ENCODE measurements at regions not wholly inside any gene's neighbourhood (a gene's known extent, or its start where the extent isn't known, plus 50 kb on each side); places are given as distances from the start of the nearest gene placed in this dataset.
A peak's percentile ranks its signal among the peaks of the same experiment; 100 is the strongest.

DNA sequence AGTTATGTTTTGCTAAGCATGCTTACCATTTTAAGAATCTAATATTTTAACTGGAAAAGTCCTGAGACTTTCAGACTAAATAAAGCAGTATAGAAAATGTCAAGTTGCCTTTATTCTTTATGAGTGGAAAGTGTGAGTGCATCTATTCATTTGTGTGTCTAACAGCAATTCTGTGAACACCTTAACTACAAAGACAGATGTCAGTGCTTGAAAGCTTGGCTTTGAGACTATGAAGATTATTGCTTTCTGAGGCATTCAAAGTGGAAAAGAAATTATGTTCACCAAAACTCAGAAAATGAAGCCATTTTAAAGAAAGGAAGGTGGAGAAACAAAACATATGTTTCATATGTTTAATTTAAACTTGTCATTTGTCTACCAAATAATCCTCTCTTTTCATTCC, 294.5 kb upstream of the SEMA3C start:
- ATAC-seq = no peak

DNA sequence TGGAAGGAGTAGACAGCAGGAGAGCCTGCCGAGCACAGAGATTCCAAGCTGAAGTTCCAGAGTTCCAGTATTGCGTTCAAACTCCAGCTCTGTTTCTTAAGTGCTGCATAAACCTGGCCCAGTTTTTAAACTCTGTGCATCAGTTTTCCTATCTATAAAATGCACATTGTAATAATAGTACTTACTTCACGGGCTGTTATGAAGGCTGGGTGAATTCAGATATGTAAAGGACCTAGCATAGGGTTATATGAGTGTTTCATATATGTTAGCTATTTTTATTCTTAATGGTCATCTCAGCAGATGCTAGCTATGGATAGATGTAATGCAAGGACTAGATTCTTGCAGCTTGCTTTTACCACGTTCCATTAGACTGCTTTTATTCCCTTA, 293.1 kb upstream of the SEMA3C start:
- ATAC-seq = no peak

DNA sequence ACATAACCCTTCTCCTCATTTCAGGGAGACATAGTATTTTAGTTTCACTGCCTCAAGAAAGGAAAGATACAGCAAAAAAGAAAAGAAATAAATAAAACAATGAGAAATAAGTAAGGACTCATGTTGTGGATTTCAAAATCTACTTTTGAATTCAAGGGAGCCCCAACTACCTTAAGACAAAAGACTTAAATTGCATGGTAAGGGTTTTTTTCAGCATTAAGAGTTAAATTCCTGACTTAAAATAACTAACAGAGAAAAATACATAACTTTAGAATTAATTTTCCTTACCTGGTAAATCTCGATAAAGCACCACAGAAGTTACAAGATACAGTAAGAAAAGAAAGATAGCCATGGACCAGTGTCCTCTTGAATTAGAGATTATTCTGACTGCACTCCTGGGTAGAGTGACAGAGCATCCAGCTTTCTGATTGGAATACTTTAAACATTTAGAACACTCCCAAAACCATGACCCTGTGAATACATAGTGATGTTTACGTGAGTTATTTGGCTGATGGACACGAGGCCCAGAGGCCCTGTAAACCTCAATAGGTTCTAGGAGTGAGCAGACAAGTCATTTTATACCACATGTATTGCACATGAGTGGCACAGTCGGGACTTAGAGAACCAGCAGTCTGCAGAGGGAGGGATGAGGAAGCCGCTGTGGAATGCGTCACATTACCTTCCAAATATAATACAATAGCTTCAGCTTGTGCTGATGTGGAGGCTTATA, 292.5 kb upstream of the SEMA3C start:
- no peak for ATAC-seq

DNA sequence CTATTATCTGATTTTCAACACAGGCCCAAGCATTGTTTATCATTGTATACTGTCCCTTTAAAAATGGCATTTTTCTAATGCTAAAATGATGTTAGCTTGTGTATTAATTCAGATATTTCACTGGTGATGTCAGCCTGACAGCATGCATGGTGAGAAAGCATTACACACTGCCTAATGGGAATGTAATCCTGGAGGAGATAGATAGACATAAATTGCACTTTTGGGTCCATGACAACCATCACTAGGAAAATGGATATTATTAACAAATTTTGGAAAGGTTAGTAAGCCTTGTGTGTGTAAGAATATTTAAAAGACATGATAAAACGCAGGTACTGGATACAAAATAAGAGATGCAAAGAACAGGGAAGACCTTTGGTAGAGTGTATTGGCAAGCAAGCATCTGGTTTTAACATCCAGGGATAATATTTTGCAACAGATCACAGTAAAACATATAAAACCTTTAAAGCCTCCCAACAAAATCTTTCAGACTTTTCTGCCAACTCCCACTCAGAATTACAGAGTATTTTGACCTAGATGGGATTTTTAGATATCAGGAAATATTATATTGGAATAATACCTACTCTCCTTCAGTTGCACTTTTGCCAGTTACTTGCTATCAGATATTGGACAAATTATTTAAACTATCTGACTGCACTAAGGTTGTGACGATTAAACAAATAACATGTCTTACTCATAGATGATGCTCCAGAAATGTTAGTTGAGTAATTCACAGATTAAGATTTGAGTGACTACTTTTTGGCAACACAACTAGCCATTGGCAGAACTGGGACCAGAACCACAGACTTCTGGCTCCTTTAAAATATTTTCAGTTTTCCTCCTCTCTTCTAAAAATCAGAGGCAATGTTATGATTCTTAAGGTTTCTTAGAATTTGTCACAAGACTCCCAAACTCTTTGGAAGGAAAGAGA, 291.6 kb upstream of the SEMA3C start:
- ATAC-seq = no peak

DNA sequence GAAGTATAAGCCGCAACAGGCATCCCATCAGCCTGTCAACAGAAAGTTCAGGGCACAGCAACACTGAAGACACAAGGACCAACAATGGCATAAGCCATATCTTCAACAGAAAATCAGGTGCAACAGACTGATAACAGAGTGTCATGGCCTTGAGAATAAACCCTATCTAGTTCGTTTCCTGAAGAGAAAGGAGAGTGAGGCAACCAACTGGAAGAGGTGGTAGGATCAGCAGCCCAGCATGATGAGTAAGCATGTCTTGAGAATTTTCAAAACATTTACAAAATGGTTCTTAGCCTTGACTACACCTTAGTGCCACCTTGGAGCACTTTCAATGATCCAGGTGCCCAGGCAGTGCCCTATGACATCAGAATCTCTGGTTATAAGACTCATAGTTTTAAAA, 290.2 kb upstream of the SEMA3C start:
- ATAC-seq = no peak

DNA sequence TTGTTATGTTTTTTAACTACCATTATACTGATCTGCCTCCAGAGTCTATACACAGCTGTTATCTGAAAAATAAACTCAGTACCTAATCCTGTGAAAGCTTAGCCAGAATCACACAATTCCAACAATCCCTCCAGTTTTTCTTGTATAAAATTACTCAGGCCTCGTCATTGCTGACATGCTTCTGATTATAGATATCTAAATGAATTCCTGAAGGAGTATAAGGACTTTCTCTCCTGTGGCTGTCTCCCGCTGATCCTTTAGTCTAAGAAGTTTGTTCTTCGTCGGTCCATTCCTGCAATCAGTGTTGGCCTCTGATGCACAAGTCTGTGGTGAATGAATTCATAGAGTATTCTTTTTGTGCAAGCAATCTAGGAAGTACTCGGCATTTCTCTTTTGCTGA, 288.9 kb upstream of the SEMA3C start:
- ATAC-seq = no peak

DNA sequence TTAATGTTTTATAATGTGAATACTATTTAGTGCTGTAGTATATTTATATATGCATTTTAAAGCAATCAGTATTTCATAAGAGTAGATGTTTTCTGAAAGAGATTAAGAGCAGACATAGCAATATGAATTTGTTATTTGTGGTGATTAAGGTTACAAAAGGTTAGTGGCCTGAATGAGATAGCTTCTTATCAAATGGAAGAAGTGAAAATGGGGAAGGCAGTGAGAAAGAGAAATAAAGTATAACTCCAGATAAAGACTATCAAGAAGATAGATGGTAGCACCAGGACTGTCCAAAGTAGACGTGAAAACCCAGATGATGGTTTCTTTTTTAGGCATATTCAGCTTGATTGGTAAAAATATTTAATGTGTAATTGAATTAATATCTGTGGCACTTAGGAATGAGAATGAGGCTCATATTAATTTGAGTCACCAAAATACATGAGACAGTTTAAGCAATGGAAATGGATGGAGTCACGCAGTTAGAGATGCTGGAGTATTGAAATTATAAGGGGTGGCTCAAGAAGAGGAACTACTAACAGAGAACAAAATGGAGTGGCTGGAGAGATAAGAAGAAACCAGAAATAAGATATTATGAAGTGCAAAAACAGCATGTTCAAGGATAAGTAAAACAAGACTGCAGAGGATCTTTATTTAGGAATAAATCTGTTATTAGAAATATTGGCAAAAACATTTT, 288.0 kb upstream of the SEMA3C start:
- no peak for ATAC-seq

DNA sequence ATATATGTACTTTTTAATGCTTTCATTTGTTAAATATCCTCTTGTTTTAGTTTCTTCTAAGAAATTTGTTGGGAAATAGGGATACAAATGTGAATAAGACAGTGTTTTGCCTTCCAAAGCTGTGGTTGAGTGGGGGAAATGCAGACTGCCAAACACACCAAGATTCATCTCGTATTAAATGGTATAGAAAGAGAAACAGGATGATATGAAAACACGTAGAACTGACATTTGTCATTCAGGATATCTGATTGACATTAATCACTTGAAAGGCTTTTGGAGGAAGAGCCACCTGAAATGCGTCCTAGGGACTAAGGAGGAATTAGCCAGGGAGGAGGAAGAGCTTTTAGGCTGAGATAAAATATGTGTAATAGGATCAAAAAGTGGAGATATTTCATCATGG, 287.4 kb upstream of the SEMA3C start:
- ATAC-seq = no peak

DNA sequence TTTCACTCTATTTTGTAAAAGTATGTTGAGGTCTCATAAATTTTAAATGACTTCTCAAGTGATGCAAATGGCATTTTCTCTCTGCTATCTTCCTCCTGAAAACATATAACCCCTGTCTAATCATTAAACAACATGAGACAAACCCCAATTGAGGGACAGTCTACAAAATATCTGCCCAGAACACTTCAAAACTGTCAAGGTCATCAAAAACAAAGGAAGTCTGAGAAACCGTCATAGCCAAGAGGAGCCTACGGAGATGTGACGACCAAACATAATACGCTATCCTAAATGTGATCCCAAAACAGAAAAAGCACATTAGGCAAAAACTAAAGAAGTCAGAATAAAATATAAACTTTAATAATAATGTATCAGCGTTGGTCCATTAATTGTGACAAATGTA, 282.3 kb upstream of the SEMA3C start:
- ATAC-seq = no peak

DNA sequence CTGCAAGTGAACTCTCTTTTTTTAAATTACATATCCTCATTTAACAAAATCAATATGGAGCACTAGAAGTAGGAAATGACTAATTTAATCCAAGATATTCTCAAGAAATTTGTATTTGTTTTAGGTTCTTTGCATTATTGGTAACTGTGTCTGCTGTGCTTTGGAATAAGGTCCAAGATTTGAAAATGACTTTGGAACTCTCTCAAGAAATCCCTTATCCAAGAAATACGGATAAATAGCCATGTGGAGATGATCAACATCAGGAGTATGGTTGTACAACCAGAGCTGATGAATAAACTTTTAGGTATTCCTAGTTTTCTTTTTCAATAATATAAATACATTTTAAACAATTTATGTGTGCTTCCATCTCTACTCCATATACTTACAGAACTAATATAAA, 279.9 kb upstream of the SEMA3C start:
- no peak for ATAC-seq

DNA sequence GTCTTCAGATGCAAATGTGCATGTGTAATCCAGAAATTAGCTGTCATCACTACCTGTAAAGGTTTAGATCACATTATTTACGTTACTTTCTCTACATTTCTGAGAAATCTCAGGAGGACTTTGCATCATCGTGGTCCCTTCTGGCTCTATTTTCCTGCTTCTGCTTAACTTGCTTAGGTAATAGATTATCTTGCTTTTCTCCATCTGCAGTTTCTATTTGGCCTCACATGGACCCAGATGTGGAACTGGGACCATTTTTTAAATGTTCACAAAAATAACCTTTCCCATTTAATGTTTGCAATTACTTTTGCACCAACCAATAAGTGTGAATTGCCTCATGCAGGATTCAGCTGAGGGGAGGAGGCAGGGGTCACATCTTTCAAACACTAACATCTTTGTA, 278.4 kb upstream of the SEMA3C start:
- no peak for ATAC-seq

DNA sequence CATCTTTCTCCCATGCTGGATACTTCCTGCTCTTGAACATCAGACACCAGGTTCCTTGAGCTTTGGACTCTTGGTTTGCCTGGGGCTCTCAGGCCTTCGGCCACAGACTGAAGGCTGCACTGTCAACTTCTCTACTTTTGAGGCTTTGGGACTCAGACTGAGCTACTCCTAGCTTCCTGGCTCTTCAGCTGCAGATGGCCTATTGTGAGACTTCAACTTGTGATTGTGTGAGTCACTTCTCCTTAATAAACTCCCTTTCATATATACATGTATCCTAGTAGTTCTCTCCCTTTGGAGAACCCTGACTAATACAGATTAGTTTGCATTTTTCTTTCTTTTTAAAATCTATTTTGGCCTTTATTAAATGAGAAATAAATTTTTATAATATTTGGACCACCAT, 276.2 kb upstream of the SEMA3C start:
- ATAC-seq = no peak

DNA sequence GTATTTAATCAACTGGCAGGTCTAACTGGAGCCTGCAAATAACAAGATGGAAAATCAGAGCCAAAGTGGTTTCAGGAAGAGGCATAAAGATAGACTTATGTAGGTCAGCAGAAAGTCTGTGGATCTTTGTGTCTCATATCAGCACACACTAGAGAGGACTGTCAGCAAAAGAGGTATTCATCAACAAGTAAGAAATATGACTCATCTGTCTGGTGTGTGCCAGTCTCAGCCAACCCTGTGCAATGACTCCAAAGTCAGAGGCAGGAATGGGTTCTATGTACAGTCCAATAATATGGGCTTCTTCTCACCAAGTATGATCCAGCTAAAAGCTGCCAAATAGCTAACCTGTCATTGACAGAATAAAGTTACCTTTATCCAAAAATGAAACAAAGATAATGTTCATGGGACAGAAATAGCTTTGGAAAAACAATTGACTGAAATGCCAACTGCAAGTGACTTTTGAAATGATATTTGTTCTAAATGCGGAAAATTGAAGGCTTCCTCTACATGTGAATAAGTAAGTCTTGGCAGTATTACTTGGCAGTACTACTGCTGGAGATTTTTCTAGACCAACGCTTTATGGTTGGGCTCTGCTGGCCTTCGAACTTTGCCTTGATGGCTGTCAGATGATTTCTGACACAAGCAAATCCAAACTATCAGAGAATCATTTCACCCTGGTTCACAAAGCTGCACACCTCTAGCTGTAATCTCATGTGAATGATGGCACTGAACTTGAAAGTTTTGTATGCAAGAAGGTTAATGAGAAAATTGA, 272.3 kb upstream of the SEMA3C start:
- ATAC-seq = peak; percentile 84

DNA sequence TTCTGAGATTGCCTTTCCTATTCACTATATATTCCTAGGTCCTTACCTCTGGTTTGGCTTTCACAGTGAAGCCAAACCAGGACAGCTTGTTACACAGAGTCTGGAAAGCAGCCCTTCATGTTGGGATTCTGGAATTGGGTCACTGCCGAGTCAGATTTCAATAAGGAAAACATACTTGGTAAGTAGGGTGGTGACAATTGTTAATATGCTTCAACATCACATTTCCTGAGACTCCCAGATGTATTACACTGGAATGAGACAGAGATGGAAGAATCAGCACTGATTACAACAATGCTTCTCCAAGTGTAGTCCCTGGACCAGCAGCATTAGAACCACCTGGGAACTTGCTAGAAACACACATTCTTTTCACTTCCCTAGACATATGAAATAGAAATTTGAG, 268.9 kb upstream of the SEMA3C start:
- no peak for ATAC-seq

DNA sequence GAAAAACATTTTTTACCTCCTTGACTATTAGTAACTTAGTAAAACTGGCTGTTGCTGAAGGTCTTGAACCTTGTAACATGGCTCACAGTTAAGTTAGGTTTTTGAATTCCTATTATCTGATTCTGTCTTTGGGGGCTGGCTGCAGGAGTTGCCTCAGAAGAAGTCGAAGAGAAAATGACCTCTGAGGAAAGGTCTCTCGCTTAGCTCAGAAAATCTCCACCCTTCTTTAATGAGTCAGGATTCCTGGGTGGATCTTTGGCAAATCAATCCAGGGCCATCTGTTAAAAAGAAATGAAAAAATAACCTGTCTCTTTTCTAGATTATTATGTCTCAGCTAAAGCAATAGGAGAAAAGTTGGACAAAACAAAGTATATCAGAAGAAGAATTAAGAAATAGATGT, 267.8 kb upstream of the SEMA3C start:
- ATAC-seq = no peak

DNA sequence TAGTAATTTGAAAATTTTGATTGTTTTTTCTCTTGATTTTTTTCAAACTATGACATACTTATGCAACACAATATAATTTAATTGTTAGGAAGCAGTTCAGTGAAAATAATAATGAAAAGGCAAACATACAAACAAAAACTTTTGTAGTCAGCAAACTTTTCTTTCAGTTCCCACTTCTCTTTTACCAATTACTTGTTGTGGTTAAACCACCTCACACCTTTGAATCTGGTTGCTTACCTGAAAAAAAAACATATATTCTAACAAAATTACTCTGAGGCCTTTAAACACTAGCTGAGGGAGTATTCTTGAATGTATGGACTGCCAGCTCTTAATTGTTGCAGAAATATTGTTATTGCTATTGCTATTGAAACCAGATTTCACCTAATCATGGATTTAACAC, 266.2 kb upstream of the SEMA3C start:
- no peak for ATAC-seq

DNA sequence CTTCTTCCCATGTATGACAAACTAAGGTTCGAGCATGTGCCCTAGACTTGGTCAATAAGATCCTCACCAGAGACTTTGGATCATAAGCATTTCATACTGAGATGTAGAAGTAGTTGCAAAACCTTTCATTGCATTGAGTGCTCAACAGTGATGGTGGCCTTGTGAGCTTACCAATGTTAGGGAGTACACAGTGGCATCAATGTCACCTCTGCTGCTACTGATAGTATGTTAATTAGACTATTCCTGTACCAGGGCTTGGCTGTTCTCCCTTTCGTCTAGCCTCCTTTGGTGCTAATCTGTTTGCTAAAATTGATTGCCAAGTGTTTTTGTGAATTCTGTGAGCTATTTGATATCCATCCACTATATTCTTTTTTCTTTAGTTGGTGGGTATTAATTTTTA, 264.5 kb upstream of the SEMA3C start:
- no peak for ATAC-seq

DNA sequence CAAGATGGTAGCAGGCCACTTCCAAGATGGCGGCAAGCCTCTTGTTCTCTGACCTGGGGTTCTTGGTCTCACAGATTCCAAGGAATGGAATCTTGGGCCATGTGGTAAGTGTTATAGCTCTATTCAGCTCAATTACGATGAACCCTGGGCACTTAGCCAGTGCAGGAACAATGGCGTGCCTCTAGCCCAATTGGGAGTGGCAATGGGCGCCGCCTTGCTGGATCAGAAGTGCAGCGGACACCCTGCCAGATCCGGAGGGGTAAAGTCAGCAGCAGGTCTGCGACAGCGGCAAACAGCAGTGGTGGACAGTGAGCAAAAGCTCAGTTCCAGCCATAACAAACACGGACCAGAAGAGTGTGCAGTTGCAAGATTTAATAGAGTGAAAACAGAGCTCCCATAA, 263.2 kb upstream of the SEMA3C start:
- ATAC-seq = peak; percentile 85

DNA sequence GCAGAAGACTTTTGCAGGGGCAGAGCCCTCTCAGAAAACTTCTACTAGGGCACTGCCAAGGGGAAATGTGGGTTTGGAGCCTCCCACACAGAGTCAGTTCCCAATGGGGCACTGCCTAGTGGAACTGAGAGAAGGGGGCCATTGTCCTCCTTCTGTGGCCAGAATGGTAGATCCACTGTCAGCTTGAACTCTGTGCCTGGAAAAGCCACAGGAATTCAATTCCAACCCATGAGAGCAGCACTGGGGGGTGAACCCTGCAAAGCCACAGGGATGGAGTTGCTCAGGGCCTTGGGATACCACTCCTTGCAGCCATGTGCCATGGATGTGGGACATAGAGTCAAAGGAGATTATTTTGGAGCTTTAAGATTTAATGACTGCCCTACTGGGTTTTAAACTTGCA, 262.2 kb upstream of the SEMA3C start:
- ATAC-seq = no peak

DNA sequence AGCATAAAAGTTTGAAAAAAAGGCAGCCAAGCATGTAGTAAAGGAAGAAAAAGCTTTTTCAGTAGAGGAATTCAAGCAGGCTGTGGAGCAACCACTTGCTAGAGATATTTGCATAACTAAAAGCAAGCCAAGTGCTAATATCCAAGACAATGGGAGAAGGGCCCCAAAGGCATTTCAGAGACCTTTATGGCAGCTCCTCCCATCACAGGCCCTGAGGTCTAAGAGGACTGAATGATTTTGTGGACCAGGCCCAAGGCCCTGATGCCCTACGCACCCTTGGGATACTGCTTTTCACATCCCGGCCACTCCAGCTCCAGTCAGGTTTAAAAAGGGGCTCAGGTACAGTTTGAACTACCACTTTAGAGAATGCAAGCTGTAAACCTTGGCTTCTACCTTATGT, 261.7 kb upstream of the SEMA3C start:
- ATAC-seq = no peak

DNA sequence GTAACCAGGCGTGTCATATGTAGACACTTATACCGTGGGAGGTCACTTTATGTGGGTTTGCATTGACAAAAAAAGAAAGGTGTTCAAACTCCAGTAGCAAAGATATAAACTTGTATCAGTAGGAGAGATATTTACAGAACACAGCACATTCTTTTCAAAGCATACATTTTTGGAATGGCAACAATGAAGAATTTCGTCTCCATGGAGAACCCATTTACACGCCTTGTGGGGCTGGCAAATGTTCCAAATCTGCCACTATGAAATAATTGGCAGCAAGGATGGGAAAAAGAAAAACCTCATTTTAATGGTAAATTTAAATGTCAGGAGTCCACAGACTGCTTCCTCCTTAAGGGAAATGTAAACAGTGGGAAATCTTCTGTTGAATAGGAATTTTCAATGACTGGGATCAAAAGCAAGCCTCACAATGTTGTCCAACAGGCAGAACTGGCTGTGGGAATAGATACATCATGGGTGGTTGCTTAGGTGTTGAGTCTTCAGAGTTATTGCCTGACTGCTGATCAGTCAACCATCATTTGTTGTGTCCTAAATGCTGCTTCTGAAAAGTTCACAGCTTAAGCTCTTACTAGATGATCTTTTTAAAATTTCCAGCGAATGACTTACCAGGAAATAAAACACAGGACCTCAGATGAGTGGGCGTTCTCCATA, 256.6 kb upstream of the SEMA3C start:
- peak; percentile 92 for ATAC-seq

DNA sequence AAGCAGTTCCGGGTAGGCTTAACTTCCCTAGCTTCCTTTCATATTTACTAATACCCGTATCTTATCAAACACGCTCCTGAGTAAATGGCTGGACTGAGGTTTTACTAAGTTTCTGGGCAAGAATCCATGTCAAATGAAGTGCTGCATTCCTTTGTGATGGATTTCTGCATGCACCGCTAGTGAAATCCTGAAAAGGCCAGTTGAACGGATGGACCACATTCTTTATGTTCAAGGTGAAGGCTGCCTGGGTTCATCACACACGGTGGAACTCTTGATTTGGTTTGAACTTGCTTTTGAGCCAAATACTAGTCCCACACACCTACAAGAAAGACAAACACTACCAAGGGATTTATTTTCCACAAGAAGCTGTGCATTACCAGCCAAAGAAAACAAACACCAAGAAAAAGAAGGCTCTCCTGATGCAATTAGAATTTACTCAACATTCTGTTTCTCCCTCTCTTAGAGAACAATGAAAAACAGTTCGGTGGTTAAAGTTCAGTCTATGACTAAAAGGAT, 255.0 kb upstream of the SEMA3C start:
- no peak for ATAC-seq

Measured in esophagus mucosa (tissue), 1 donor.